Neural crest cell (in vitro differentiated cells): ENCODE measurements at regions not wholly inside any gene's neighbourhood (a gene's known extent, or its start where the extent isn't known, plus 50 kb on each side); places are given as distances from the start of the nearest gene placed in this dataset.

Experiments
- DNase-seq: peaks from one replicate; pipeline ENCODE4 v3.0.0; 2021; ENCODE audit warnings: low read depth, mixed read lengths, low spot score
- H3K27ac Mint-ChIP-seq: one replicate; pipeline ENCODE4 v1.8.0; 2021; ENCODE audit warnings: mild to moderate bottlenecking, mixed read lengths; ENCODE audit not compliant: unreplicated experiment
- H3K27me3 Mint-ChIP-seq: 2 replicates; pipeline ENCODE4 v1.8.0; 2021; ENCODE audit warnings: low read depth, mild to moderate bottlenecking, mixed read lengths
- H3K36me3 Mint-ChIP-seq: 2 replicates; pipeline ENCODE4 v1.8.0; 2021; ENCODE audit warnings: low read depth, mild to moderate bottlenecking, mixed read lengths
- H3K4me1 Mint-ChIP-seq: 2 replicates; pipeline ENCODE4 v1.8.0; 2021; ENCODE audit warnings: mixed read lengths
- H3K4me3 Mint-ChIP-seq: one replicate; pipeline ENCODE4 v1.8.0; 2021; ENCODE audit warnings: mild to moderate bottlenecking, mixed read lengths
- H3K9me3 Mint-ChIP-seq: 2 replicates; pipeline ENCODE4 v1.8.0; 2021; ENCODE audit warnings: mixed read lengths
- TF ChIP-seq, protein P1 (sequence below): fragments of 200-600 bp; sonication (generic); conservative IDR thresholded peaks from 2 replicates; pipeline ENCODE4 v1.5.0; 2021; ENCODE audit warnings: antibody characterized with exemption, mild to moderate bottlenecking

DNA sequence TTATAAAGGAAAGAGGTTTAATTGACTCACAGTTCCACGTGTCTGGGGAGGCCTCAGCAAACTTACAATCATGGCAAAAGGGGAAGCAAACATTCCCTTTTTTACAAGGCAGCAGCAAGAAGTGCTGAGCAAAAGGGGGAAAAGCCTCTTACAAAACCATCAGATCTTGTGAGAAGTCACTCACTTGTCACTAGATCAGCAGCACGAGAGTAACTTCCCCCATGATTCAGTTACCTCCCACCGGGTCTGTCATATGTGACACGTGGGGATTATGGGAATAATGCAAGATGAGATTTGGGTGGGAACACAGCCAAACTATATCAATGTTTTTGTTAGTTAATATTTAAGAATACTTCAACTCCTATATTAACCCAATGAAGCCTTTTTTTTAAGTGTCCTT, 275.2 kb upstream of the CDH9 start:
- TF ChIP-seq, protein P1, sequence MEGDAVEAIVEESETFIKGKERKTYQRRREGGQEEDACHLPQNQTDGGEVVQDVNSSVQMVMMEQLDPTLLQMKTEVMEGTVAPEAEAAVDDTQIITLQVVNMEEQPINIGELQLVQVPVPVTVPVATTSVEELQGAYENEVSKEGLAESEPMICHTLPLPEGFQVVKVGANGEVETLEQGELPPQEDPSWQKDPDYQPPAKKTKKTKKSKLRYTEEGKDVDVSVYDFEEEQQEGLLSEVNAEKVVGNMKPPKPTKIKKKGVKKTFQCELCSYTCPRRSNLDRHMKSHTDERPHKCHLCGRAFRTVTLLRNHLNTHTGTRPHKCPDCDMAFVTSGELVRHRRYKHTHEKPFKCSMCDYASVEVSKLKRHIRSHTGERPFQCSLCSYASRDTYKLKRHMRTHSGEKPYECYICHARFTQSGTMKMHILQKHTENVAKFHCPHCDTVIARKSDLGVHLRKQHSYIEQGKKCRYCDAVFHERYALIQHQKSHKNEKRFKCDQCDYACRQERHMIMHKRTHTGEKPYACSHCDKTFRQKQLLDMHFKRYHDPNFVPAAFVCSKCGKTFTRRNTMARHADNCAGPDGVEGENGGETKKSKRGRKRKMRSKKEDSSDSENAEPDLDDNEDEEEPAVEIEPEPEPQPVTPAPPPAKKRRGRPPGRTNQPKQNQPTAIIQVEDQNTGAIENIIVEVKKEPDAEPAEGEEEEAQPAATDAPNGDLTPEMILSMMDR = no peak
- peaks cover 3% of the 10 kb centered on the region for H3K4me1 Mint-ChIP-seq
- H3K4me3 Mint-ChIP-seq = no peak overlapping the region
- H3K36me3 Mint-ChIP-seq = no peaks in the 10 kb centered on the region
- no peak for DNase-seq
- H3K27ac Mint-ChIP-seq = no peak overlapping the region
- H3K9me3 Mint-ChIP-seq = peaks cover 3% of the 10 kb centered on the region
- no peaks in the 10 kb centered on the region for H3K27me3 Mint-ChIP-seq

DNA sequence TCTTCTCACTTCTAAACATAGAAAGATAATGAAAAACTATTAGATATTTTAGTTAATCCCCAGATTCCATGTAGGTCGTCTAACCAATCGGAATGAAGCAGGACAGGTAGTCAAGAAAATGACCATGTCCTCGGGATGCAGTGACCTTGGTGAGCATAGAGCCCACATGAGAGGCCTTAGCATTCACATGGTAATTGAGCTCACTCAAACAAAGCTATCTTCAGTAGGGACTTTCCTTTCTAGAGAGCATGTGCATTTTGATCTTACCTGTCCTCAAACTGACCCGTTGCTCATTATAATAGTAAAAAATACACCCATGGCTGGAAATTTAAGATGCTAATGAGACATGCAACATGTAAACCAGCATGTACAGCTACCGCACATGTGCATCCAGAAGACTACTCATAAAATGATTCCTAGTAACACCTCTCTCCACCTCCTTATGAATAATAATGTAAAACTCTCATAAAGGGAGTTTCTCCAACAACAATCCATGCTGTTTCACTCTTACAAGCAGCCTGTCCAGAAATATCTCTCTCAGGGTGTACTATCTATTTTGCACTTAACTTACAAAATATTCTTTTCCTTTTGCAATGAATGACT, 274.0 kb upstream of the CDH9 start:
- TF ChIP-seq, protein P1 = no peak
- no peaks in the 10 kb centered on the region for H3K4me1 Mint-ChIP-seq
- no peak overlapping the region for H3K4me3 Mint-ChIP-seq
- DNase-seq = no peak
- H3K9me3 Mint-ChIP-seq = no peaks in the 10 kb centered on the region
- H3K27me3 Mint-ChIP-seq = no peaks in the 10 kb centered on the region
- no peak overlapping the region for H3K27ac Mint-ChIP-seq
- H3K36me3 Mint-ChIP-seq = no peaks in the 10 kb centered on the region

- H3K36me3 Mint-ChIP-seq = no peaks in the 10 kb centered on the region
- no peaks in the 10 kb centered on the region for H3K27me3 Mint-ChIP-seq
- TF ChIP-seq, protein P1 = no peak
- no peak overlapping the region for H3K27ac Mint-ChIP-seq
- no peaks in the 10 kb centered on the region for H3K4me1 Mint-ChIP-seq
- no peak overlapping the region for H3K4me3 Mint-ChIP-seq
- no peak for DNase-seq
- no peaks in the 10 kb centered on the region for H3K9me3 Mint-ChIP-seq
Observed at GRCh38 chr5:27311544-27311943, 273.2 kb upstream of the CDH9 start.

DNA sequence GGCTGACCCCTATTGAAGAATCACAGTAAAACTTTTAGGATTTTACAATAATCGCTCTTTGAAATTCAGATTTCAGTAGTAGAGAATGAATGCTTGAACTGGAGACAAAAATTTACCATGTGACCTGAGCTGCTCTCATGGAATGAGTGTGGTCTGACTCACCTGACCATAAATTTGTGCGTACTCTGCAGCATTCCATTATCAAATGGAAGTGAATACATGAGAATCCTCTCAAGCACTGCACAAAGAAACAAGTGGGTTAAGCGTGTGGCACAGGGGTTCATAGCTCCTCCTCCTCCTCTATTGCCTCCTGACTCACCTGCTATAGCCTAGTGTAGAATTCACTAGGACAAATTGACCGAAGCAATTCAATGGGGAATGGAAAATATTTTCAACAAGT, 269.8 kb upstream of the CDH9 start:
- TF ChIP-seq, protein P1 = no peak
- Mint-ChIP-seq H3K4me3 (no peak overlapping the region), H3K27ac (no peak overlapping the region), H3K27me3 (no peaks in the 10 kb centered on the region), H3K4me1 (no peaks in the 10 kb centered on the region), H3K36me3 (no peaks in the 10 kb centered on the region), H3K9me3 (no peaks in the 10 kb centered on the region)
- no peak for DNase-seq

DNA sequence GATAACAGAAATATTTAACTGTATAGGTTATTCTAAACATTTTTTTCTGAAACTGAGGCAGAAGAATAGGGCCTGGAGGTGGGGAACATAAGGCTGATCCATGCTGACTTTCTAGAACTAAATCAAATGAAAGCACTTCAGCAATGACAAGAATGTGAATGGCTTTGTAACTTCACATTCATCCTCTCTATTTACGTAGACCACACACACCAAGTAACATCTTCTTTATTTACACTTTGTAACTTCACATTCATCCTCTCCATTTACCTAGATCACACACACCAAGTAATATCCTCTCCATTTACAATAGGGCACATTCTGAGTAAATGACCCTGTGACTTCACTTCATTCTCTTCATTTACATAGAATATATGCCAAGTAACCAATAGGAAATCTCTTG, 251.8 kb upstream of the CDH9 start:
- H3K4me1 Mint-ChIP-seq = no peaks in the 10 kb centered on the region
- no peak for DNase-seq

More for the DNA sequence above, 251.8 kb upstream of the CDH9 start:
- no peak overlapping the region for H3K27ac Mint-ChIP-seq
- H3K36me3 Mint-ChIP-seq = peaks cover 3% of the 10 kb centered on the region
- H3K9me3 Mint-ChIP-seq = peaks cover 7% of the 10 kb centered on the region
- TF ChIP-seq, protein P1 = no peak
- no peaks in the 10 kb centered on the region for H3K27me3 Mint-ChIP-seq
- H3K4me3 Mint-ChIP-seq = no peak overlapping the region
